Smooth muscle cell (in vitro differentiated cells): ENCODE measurements at regions not wholly inside any gene's neighbourhood (a gene's known extent, or its start where the extent isn't known, plus 50 kb on each side); places are given as distances from the start of the nearest gene placed in this dataset.

Source experiments
- DNase-seq: peaks from one replicate; lab custom pipeline; 2025; ENCODE audit not compliant: unreplicated experiment; lab: John Stamatoyannopoulos, UW
- H2AFZ ChIP-seq: fragments of 200-600 bp; sonication (generic); 2 replicates; pipeline ENCODE4 v1.6.0; 2016; ENCODE audit warnings: antibody characterized with exemption, low read depth, mild to moderate bottlenecking
- H3F3A ChIP-seq: fragments of 200-600 bp; sonication (generic); 2 replicates; pipeline ENCODE4 v1.6.0; 2017; ENCODE audit warnings: antibody characterized with exemption, low read depth
- H3K27ac ChIP-seq: fragments of 200-600 bp; sonication (generic); 2 replicates; pipeline ENCODE4 v1.5.1; 2016; ENCODE audit warnings: low read depth, mild to moderate bottlenecking
- H3K27me3 ChIP-seq: fragments of 200-600 bp; sonication (generic); 2 replicates; pipeline ENCODE4 v1.6.1; 2016; ENCODE audit warnings: low read depth, mild to moderate bottlenecking
- H3K36me3 ChIP-seq: fragments of 200-600 bp; sonication (generic); 2 replicates; pipeline ENCODE4 v1.5.1; 2016; ENCODE audit warnings: low read depth
- H3K4me1 ChIP-seq: fragments of 200-600 bp; sonication (generic); 2 replicates; pipeline ENCODE4 v1.5.1; 2016; ENCODE audit warnings: low read depth
- H3K4me2 ChIP-seq: fragments of 200-600 bp; sonication (generic); 2 replicates; pipeline ENCODE4 v1.6.0; 2016; ENCODE audit warnings: mild to moderate bottlenecking
- H3K4me3 ChIP-seq: fragments of 200-600 bp; sonication (generic); 2 replicates; pipeline ENCODE4 v1.5.1; 2016; ENCODE audit warnings: mild to moderate bottlenecking
- H3K79me2 ChIP-seq: fragments of 200-600 bp; sonication (generic); 2 replicates; pipeline ENCODE4 v1.6.0; 2016; ENCODE audit warnings: low read depth, mild to moderate bottlenecking
- H3K9ac ChIP-seq: fragments of 200-600 bp; sonication (generic); 2 replicates; pipeline ENCODE4 v1.6.0; 2016; ENCODE audit warnings: low read depth
- H3K9me3 ChIP-seq: fragments of 200-600 bp; sonication (generic); replicated peaks from 2 replicates; pipeline ENCODE4 v1.5.1; 2016; ENCODE audit warnings: low read depth
- H4K20me1 ChIP-seq: fragments of 200-600 bp; sonication (generic); 2 replicates; pipeline ENCODE4 v1.6.0; 2016; ENCODE audit warnings: low read depth
- WGBS: methylation state at CpG from one replicate; pipeline ENCODE4 v1.1.7; 2016; ENCODE audit warnings: low lambda C conversion rate; 5-methylcytosine and 5-hydroxymethylcytosine counted together
- TF ChIP-seq, protein P1 (sequence below): fragments of 200-600 bp; sonication (generic); IDR thresholded peaks from 2 replicates; pipeline ENCODE4 v1.5.1; 2017; ENCODE audit warnings: borderline replicate concordance, mild to moderate bottlenecking, antibody characterized with exemption; ENCODE audit not compliant: insufficient read depth, poor library complexity, severe bottlenecking

DNA sequence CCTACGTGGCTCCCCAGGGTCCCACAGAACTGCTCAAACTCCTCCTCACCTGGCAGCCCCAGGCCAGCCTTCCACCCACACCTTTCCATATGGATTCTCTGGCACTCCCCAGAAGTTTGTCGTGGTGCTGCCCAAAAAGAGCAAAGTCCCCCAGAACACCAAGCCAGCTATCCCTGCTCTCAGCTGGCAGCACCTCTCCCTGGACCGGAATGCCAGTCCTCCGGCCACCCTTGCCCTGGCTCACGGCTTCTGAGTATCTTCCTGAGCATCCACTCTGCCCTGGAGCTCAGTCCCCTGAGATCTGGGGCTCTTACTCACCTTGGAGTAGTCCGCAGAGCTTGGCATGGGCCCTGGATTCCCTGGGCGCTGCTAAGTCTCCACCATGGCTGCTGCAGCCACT lies 166.5 kb upstream of the ZNF507 start:
- no peaks in the 10 kb centered on the region for H4K20me1 ChIP-seq
- no peaks in the 10 kb centered on the region for H3K9me3 ChIP-seq
- H3F3A ChIP-seq: no peaks in the 10 kb centered on the region
- no peak for DNase-seq
- H3K27me3 ChIP-seq: peaks cover 11% of the 10 kb centered on the region
- H3K9ac ChIP-seq: no peak overlapping the region
- no peaks in the 10 kb centered on the region for H3K79me2 ChIP-seq
- TF ChIP-seq, protein P1, sequence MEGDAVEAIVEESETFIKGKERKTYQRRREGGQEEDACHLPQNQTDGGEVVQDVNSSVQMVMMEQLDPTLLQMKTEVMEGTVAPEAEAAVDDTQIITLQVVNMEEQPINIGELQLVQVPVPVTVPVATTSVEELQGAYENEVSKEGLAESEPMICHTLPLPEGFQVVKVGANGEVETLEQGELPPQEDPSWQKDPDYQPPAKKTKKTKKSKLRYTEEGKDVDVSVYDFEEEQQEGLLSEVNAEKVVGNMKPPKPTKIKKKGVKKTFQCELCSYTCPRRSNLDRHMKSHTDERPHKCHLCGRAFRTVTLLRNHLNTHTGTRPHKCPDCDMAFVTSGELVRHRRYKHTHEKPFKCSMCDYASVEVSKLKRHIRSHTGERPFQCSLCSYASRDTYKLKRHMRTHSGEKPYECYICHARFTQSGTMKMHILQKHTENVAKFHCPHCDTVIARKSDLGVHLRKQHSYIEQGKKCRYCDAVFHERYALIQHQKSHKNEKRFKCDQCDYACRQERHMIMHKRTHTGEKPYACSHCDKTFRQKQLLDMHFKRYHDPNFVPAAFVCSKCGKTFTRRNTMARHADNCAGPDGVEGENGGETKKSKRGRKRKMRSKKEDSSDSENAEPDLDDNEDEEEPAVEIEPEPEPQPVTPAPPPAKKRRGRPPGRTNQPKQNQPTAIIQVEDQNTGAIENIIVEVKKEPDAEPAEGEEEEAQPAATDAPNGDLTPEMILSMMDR: no peak
- no peak overlapping the region for H3K27ac ChIP-seq
- no peaks in the 10 kb centered on the region for H3K4me1 ChIP-seq
- no peak overlapping the region for H2AFZ ChIP-seq
- WGBS: 87% methylated on average over 7 of the region's 7 CpGs
- H3K36me3 ChIP-seq: no peaks in the 10 kb centered on the region
- no peak overlapping the region for H3K4me3 ChIP-seq
- H3K4me2 ChIP-seq: no peak overlapping the region

DNA sequence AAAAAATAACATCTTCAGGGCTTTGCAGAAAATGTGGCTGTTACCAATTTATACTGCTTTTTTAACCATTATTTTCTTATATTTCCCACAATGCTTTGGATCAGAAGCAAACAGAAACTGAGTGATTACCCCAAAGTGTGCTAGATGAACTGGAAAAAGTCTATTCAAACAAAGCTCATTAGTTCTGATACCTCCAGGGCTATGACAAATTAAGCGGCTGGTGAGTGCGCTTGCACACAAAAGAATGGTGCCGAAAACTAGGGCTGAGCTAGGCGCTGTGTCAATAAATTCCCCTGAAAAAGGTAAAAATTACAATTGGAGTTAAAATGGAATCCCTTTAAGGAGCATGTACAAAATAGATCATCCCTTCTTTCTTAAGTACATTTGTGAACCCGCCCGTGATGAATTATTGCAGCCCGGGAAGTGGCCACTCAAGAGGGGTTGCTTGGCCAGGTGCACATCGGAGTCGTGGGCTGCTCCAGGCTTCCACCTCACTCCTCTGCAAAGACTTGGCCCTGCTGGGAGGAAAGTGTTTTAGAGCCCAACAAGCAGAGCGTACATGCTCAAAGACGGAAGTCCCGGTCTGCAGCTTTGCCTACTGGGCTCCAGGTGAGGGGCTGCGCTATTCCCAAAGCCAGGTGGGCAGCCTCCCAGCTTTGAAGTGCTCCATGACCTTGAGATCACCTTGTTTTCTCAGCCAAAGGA lies 164.0 kb upstream of the ZNF507 start:
- Histone ChIP-seq H3K4me1 (no peaks in the 10 kb centered on the region), H3F3A (no peaks in the 10 kb centered on the region), H3K9ac (no peak overlapping the region), H3K27me3 (peaks cover 9% of the 10 kb centered on the region), H3K4me3 (no peak overlapping the region), H2AFZ (no peak overlapping the region), H3K79me2 (no peaks in the 10 kb centered on the region), H3K27ac (no peak overlapping the region), H4K20me1 (no peaks in the 10 kb centered on the region), H3K9me3 (no peaks in the 10 kb centered on the region), H3K36me3 (no peaks in the 10 kb centered on the region), H3K4me2 (no peak overlapping the region)
- 86% methylated on average over 13 of the region's 13 CpGs for WGBS
- DNase-seq: no peak
- TF ChIP-seq, protein P1: no peak

DNA sequence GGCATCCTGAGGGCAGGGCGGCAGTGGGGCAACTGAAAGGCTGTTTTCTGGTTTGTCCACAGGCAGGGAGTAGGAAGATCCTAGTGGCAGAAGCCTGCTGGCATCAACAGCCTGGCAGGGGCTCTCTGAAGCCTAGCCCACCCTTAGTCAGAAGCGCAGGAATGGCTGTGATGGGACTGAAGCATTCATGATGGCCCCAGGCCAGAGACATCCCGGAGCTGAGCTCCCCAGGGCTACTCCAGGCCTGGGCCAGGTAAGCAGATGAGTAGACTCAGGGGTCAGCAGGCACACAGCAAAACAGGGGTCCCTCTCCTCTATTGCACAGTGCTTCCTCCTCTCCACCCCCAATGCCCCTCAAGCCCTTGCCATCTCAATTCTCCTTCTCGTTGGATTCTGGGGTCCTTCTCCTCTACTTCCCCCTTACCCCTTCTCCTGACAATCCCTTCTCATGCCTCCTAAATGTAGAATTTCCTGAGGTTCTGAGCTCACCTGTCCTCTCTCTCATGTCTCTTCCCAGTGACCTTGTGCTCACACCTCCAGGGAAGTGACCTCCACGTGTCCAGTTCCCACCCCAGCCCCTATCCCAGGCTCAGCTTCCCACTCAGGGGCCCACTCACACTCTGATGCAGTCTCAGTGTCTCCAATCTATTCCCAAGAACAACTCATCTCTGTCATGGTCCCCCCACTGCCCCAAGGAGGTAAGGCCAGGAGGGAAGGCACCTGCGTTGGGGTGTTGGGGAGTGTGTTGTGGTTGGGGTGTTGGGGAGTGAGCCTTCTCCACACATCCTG lies 158.7 kb upstream of the ZNF507 start:
- WGBS: 86% methylated on average over 6 of the region's 6 CpGs
- H3K27me3 ChIP-seq: peaks cover 31% of the 10 kb centered on the region
- no peaks in the 10 kb centered on the region for H3K79me2 ChIP-seq
- no peaks in the 10 kb centered on the region for H3K4me1 ChIP-seq
- no peak overlapping the region for H3K4me3 ChIP-seq
- no peak overlapping the region for H3K27ac ChIP-seq
- no peak overlapping the region for H3K4me2 ChIP-seq
- H3K36me3 ChIP-seq: no peaks in the 10 kb centered on the region
- no peak overlapping the region for H3K9ac ChIP-seq
- no peaks in the 10 kb centered on the region for H4K20me1 ChIP-seq
- no peak for DNase-seq
- H3K9me3 ChIP-seq: no peaks in the 10 kb centered on the region
- H2AFZ ChIP-seq: no peak overlapping the region
- H3F3A ChIP-seq: no peaks in the 10 kb centered on the region
- TF ChIP-seq, protein P1: no peak
